ENCODE measurements at regions not wholly inside any gene's neighbourhood (a gene's known extent, or its start where the extent isn't known, plus 50 kb on each side); places are given as distances from the start of the nearest gene placed in this dataset.

DNA sequence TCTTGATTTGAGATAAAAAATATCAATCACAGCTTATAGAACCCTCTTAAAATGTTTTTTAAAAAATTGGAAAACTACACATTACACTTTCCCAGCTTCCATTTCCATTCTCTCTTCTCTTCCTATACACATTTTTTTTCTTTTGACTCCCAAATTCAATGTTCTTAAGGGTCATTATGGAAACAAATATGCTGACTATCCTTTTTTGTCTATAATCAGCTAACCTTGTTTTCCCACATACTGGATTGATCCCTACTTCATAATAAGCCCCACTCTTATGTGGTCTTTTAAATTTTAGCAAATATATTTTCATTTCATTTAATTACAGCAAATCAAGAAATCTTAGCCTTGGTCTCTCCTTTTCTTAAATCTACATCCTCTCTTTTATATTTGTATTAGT, 378.4 kb downstream of the MEI4 start:
- TF ChIP-seq, protein P1, sequence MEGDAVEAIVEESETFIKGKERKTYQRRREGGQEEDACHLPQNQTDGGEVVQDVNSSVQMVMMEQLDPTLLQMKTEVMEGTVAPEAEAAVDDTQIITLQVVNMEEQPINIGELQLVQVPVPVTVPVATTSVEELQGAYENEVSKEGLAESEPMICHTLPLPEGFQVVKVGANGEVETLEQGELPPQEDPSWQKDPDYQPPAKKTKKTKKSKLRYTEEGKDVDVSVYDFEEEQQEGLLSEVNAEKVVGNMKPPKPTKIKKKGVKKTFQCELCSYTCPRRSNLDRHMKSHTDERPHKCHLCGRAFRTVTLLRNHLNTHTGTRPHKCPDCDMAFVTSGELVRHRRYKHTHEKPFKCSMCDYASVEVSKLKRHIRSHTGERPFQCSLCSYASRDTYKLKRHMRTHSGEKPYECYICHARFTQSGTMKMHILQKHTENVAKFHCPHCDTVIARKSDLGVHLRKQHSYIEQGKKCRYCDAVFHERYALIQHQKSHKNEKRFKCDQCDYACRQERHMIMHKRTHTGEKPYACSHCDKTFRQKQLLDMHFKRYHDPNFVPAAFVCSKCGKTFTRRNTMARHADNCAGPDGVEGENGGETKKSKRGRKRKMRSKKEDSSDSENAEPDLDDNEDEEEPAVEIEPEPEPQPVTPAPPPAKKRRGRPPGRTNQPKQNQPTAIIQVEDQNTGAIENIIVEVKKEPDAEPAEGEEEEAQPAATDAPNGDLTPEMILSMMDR (IDR thresholded peaks at IDR 0.05; ENCODE audit: insufficient read depth, low read length) = no peak
- no peak for TF ChIP-seq POLR2AphosphoS5 (IDR thresholded peaks at IDR 0.05; ENCODE audit: low read depth)
